ENCODE measurements at regions not wholly inside any gene's neighbourhood (a gene's known extent, or its start where the extent isn't known, plus 50 kb on each side); places are given as distances from the start of the nearest gene placed in this dataset.

DNA sequence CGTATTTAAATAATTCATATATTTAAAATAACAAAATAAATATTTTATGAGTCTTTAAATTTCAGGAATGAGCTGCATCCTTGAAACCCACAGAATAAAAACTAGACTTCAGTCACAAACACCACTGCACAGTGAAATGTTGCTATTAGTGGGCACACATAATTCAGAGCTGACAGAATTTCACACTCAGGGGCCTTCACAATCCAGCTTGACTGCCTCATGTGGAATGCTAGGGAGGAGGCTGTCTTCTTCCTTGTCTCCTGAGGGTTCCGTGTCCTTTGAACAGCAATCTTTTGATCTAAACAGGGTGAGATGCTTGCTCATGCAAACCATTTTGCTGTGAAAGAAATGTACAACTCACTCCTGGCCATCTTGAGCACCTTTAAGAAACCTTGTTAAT, 346.7 kb downstream of the CCSER2 start:
- DNase-seq (ENCODE audit: low read depth): no peak
- H3K4me3 ChIP-seq (ENCODE audit: low read depth, low read length): no peak overlapping the region
- ChIA-PET POLR2A (no interaction called here), CTCF (no interaction called here)
- H3K27me3 ChIP-seq (ENCODE audit: control insufficient read depth, insufficient read depth, low read length): no peaks in the 10 kb centered on the region
- TF ChIP-seq, protein P1, sequence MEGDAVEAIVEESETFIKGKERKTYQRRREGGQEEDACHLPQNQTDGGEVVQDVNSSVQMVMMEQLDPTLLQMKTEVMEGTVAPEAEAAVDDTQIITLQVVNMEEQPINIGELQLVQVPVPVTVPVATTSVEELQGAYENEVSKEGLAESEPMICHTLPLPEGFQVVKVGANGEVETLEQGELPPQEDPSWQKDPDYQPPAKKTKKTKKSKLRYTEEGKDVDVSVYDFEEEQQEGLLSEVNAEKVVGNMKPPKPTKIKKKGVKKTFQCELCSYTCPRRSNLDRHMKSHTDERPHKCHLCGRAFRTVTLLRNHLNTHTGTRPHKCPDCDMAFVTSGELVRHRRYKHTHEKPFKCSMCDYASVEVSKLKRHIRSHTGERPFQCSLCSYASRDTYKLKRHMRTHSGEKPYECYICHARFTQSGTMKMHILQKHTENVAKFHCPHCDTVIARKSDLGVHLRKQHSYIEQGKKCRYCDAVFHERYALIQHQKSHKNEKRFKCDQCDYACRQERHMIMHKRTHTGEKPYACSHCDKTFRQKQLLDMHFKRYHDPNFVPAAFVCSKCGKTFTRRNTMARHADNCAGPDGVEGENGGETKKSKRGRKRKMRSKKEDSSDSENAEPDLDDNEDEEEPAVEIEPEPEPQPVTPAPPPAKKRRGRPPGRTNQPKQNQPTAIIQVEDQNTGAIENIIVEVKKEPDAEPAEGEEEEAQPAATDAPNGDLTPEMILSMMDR (IDR thresholded peaks at IDR 0.05; ENCODE audit: insufficient read depth, low read depth, low read length): no peak
- H3K36me3 ChIP-seq (ENCODE audit: control insufficient read depth, insufficient read depth, low read length): no peaks in the 10 kb centered on the region

DNA sequence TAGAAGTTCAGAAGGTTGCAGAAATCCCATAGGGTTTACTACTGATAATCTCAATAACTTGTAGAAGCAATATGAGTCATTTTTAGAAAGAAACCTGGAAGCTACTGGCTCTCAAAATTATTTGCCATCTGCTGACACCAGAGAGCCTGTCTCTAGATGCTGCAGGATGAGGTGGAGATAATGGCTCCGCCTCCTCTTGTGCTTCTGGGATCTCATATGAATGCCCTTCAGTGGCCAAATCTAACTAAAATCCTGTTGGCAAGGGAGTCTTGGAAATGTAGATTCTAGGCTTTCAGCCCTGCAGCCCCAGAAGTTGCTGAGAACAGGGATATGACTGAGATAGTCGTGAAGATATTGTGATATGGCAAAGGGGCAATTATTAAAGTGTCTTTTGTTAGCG, 348.1 kb downstream of the CCSER2 start:
- H3K27me3 ChIP-seq (ENCODE audit: control insufficient read depth, insufficient read depth, low read length): no peaks in the 10 kb centered on the region
- ChIA-PET POLR2A (no interaction called here), CTCF (no interaction called here)
- H3K4me3 ChIP-seq (ENCODE audit: low read depth, low read length): no peak overlapping the region
- TF ChIP-seq, protein P1 (IDR thresholded peaks at IDR 0.05; ENCODE audit: insufficient read depth, low read depth, low read length): no peak
- DNase-seq (ENCODE audit: low read depth): no peak
- H3K36me3 ChIP-seq (ENCODE audit: control insufficient read depth, insufficient read depth, low read length): no peaks in the 10 kb centered on the region

DNA sequence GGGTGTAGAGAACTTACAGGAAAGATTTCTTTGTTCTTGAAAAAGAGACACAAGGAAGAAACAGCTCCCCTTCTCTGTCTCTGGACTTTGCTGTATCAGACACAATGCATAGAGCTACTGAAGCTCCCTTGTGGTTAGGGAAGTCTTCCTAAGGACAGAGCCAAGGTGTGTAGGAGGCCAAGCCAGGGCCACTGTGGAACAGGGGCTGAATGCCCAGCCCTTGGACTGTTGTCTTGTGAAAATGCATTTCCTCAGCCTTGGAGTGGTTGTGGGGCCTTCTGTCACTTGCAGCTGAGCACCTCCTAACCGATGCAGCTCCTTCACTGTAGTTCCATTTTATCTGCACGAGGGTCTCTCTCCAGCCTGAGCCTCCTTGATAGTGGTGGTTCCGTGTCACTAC, 353.4 kb downstream of the CCSER2 start:
- Histone ChIP-seq H3K27me3 (ENCODE audit: control insufficient read depth, insufficient read depth, low read length) (no peaks in the 10 kb centered on the region), H3K4me3 (ENCODE audit: low read depth, low read length) (no peak overlapping the region), H3K36me3 (ENCODE audit: control insufficient read depth, insufficient read depth, low read length) (no peaks in the 10 kb centered on the region)
- ChIA-PET CTCF (no interaction called here), POLR2A (no interaction called here)
- DNase-seq (ENCODE audit: low read depth): no peak
- TF ChIP-seq, protein P1 (IDR thresholded peaks at IDR 0.05; ENCODE audit: insufficient read depth, low read depth, low read length): no peak

DNA sequence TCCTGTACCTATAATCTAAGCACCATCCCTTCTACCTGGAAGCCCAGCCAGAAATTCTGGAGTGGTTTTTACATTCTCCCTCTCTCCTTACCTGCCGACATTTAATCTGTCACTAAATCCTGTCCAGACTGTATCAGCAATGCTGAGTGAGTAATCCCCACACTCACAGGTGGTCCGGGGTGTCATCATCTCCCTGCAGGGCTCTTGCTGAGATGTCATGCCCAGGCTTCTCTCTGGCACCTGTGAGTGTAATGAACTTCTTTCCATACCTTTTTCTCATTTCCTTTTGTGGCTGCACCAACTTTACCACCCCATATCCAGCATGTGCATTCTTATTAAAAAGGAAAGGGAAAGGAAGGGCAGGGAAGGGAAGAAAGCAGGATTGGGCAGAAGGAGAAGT, 355.2 kb downstream of the CCSER2 start:
- Histone ChIP-seq H3K4me3 (ENCODE audit: low read depth, low read length) (no peak overlapping the region), H3K36me3 (ENCODE audit: control insufficient read depth, insufficient read depth, low read length) (no peaks in the 10 kb centered on the region), H3K27me3 (ENCODE audit: control insufficient read depth, insufficient read depth, low read length) (no peaks in the 10 kb centered on the region)
- POLR2A ChIA-PET: no interaction called here
- DNase-seq (ENCODE audit: low read depth): no peak
- CTCF ChIA-PET: no interaction called here
- TF ChIP-seq, protein P1 (IDR thresholded peaks at IDR 0.05; ENCODE audit: insufficient read depth, low read depth, low read length): no peak

DNA sequence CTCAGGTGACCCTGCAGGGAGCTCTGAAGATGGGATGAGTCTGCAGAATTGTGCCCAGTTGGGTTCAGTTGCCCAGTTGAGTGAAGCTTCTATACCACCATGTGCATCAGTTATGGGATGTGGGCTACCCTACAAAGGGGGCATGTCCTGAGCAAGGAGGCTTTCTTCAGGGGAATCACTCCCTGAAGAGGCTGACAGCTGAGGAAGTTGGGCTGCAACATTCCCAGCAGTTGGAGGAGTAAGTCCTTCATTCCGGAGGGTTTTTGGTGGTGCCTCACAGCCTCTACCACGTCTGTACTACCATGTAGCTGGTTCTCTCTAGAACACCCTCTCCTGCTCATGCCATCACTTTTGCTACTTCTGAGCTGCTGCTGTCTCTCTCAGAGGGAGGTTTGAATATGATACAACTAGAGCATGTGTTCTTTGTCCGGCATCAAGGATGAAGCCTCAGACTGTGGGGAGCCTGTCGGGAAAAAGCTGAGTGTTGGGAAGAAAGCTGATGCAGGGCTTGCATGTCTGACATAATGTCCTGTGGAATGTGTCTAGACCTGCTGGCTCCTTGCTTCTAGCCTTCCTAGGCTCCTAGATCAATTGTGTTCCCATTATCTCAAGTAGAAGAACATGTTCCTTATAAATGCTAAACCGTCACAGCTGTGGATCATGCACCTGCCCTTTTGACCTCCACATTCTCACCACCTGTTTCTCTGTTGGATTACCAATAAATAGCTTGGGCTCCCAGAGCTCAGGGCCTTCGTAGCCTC, 355.8 kb downstream of the CCSER2 start:
- Histone ChIP-seq H3K4me3 (ENCODE audit: low read depth, low read length) (no peak overlapping the region), H3K36me3 (ENCODE audit: control insufficient read depth, insufficient read depth, low read length) (no peaks in the 10 kb centered on the region), H3K27me3 (ENCODE audit: control insufficient read depth, insufficient read depth, low read length) (no peaks in the 10 kb centered on the region)
- TF ChIP-seq, protein P1 (IDR thresholded peaks at IDR 0.05; ENCODE audit: insufficient read depth, low read depth, low read length): no peak
- ChIA-PET POLR2A (no interaction called here), CTCF (no interaction called here)
- DNase-seq (ENCODE audit: low read depth): no peak
